PFSK-1 (cell line): ENCODE measurements at regions not wholly inside any gene's neighbourhood (a gene's known extent, or its start where the extent isn't known, plus 50 kb on each side); places are given as distances from the start of the nearest gene placed in this dataset.

Source experiments
- POLR2AphosphoS5 ChIP-seq: IDR thresholded peaks from 2 replicates; pipeline ENCODE4 v1.6.1; 2012; ENCODE audit warnings: low read depth, mild to moderate bottlenecking, control low read depth, low read length, moderate library complexity
- SIN3A ChIP-seq: IDR thresholded peaks from 2 replicates; pipeline ENCODE4 v1.6.1; 2012; ENCODE audit warnings: mild to moderate bottlenecking, low read length, moderate library complexity, borderline replicate concordance; ENCODE audit not compliant: insufficient read depth
- TAF1 ChIP-seq: IDR thresholded peaks from 2 replicates; pipeline ENCODE4 v1.6.1; 2012; ENCODE audit warnings: low read length, control low read depth, borderline replicate concordance; ENCODE audit not compliant: insufficient read depth

DNA sequence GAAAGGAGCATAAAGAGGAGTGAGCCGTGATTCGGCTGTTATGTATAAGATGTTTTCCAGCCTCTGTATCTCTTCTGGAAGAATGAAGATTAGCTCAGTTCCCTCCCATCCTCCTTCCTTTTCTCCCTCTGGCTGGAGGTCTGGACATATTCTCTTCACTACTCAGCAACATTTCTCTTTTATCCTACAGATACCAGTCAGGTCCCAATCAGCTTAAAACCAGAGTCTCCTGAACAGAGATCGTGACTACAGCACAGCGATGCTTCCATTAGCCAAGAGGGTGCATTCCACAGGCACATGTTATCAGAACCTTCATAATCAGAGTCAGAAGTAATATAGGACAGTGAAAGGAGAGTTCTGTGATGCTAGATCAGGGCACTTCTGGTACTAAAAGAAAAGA is 133.9 kb upstream of the SOX4 start:
- no peak for TF ChIP-seq TAF1
- no peak for TF ChIP-seq POLR2AphosphoS5
- TF ChIP-seq SIN3A = no peak
